ENCODE measurements at regions not wholly inside any gene's neighbourhood (a gene's known extent, or its start where the extent isn't known, plus 50 kb on each side); places are given as distances from the start of the nearest gene placed in this dataset.

GRCh38 chr2:6497048-6497447, 368.7 kb downstream of the CMPK2 start:
- Histone ChIP-seq H4K8ac (ENCODE audit: extremely low read depth, insufficient read depth, low read length) (no peak overlapping the region), H2AK5ac (ENCODE audit: low read depth, low read length) (no peak overlapping the region), H3K79me2 (ENCODE audit: control insufficient read depth in 1 of 2, insufficient read depth in 2 of 2, low read length in 2 of 2) (no peaks in the 10 kb centered on the region), H3K4ac (replicated peaks; ENCODE audit: insufficient read length, low read depth, low read length) (no peak overlapping the region), H2BK5ac (ENCODE audit: low read depth, low read length) (no peak overlapping the region), H3K23me2 (ENCODE audit: low read depth, low read length) (no peaks in the 10 kb centered on the region), H2BK120ac (replicated peaks; ENCODE audit: low read depth, low read length) (no peak overlapping the region), H3K18ac (ENCODE audit: extremely low read depth, low read length) (no peak overlapping the region), H2BK20ac (ENCODE audit: low read length) (no peak overlapping the region), H3K27me3 (replicated peaks in 1 of 4; ENCODE audit: control insufficient read depth in 3 of 4, extremely low read depth in 1 of 4, insufficient read depth in 3 of 4, low read length in 3 of 4) (no peaks in the 10 kb centered on the region), H3K4me2 (ENCODE audit: insufficient read depth in 1 of 2, low read depth in 2 of 2, low read length in 2 of 2) (no peak overlapping the region), H3K4me3 (ENCODE audit: extremely low read depth in 1 of 4, insufficient read depth in 2 of 4, low read depth in 3 of 4, low read length in 4 of 4) (no peak overlapping the region), H3K27ac (ENCODE audit: low read depth, low read length) (no peak overlapping the region), H4K20me1 (replicated peaks in 1 of 2; ENCODE audit: control insufficient read depth in 1 of 2, insufficient read depth in 2 of 2, low read length in 2 of 2) (no peaks in the 10 kb centered on the region), H2AFZ (ENCODE audit: low read length) (no peak overlapping the region), H4K91ac (replicated peaks; ENCODE audit: insufficient read length, low read length) (no peak overlapping the region), H2BK15ac (ENCODE audit: low read length) (no peak overlapping the region), H3K36me3 (ENCODE audit: control insufficient read depth in 2 of 4, insufficient read depth in 4 of 4, low read length in 3 of 4) (no peaks in the 10 kb centered on the region), H3K14ac (ENCODE audit: insufficient read length) (no peak overlapping the region), H3K9ac (replicated peaks in 1 of 4; ENCODE audit: extremely low read depth in 1 of 4, low read depth in 3 of 4, low read length in 3 of 4) (no peak overlapping the region), H4K5ac (ENCODE audit: insufficient read length, low read depth, low read length) (no peak overlapping the region), H3K4me1 (replicated peaks in 1 of 4; ENCODE audit: control insufficient read depth in 3 of 4, insufficient read depth in 4 of 4, low read length in 3 of 4) (no peaks in the 10 kb centered on the region), H3K9me3 (ENCODE audit: insufficient read depth in 2 of 2, low read depth in 1 of 2, low read length in 1 of 2) (no peaks in the 10 kb centered on the region), H3K56ac (replicated peaks; ENCODE audit: insufficient read length, low read depth, low read length) (no peak overlapping the region), H3K79me1 (ENCODE audit: low read depth, low read length) (no peaks in the 10 kb centered on the region), H2BK12ac (ENCODE audit: low read depth, low read length) (no peak overlapping the region), H3K23ac (ENCODE audit: insufficient read length) (no peak overlapping the region)
- FAIRE-seq (no peak), DNase-seq (ENCODE audit: low read depth in 1 of 2, low spot score in 2 of 2) (no peak)
- ChIA-PET CTCF (ENCODE audit: partially characterized antibody) (interaction anchor here (1.2 kb wide), 1 partner anchor 31 kb away, joined by 3 read pairs; no protein-coding TSS in a partner anchor), POLR2A (ENCODE audit: partially characterized antibody) (no interaction called here)
- WGBS, 2 experiments (ENCODE audit: extremely low coverage in 1 of 2, insufficient coverage in 1 of 2, insufficient read length in 1 of 2, insufficient replicate concordance in 2 of 2, low coverage in 1 of 2, low lambda C conversion rate in 2 of 2, missing lambda C conversion rate in 1 of 2), result 83% methylated on average over 1 of the region's 1 CpG; no CpG with 5 or more reads in 1 of the 2 experiments
- TF ChIP-seq CHD7 (IDR thresholded peaks at IDR 0.05; ENCODE audit: insufficient replicate concordance, low read length), result no peak

Data from H1 (cell line).